HCT116 (cell line): ENCODE measurements at regions not wholly inside any gene's neighbourhood (a gene's known extent, or its start where the extent isn't known, plus 50 kb on each side); places are given as distances from the start of the nearest gene placed in this dataset.

Experiments used
- ATAC-seq: fragments of 200-7000 bp; cut with Tn5 transposase; 2 replicates; pipeline ENCODE4 v1.9.1; 2020; ENCODE audit warnings: mild to moderate bottlenecking, moderate library complexity
- BruUV-seq: library from RNA; stranded (reverse); fragments of 400-500 nt; replicated peaks from 2 replicates; lab custom pipeline; 2021; lab: Mats Ljungman, UMichigan
- CTCF ChIA-PET: fragments of 300-600 bp; sonication (Branson Sonifier 250); formaldehyde crosslinking; loops from one replicate; lab custom pipeline; 2021; ENCODE audit warnings: antibody characterized with exemption; lab: Charles Lee
- POLR2A ChIA-PET: fragments of 300-600, 350-600 bp; sonication (Branson Sonifier 250); formaldehyde crosslinking; loops from one replicate; lab custom pipeline; 2021; ENCODE audit warnings: antibody characterized with exemption; lab: Charles Lee
- RAD21 ChIA-PET, 2 experiments: fragments of 300-600 bp; sonication (Branson Sonifier 250); formaldehyde crosslinking; loops; one replicate each; lab custom pipeline; 2023; ENCODE audit warnings: low total read pairs in 2 of 2; ENCODE audit not compliant: uncharacterized antibody in 2 of 2, unreplicated experiment in 2 of 2, low non-redundant PET in 1 of 2; lab: Charles Lee
- DNase-seq: peaks from one replicate; pipeline ENCODE4 v3.0.0-alpha.2; 2010; ENCODE audit warnings: low read depth, low spot score
- H2AFZ ChIP-seq: fragments of 200-600 bp; shearing (Covaris generic), sonication (generic); 2 replicates; pipeline ENCODE4 v1.6.1; 2017; ENCODE audit warnings: low read depth, mixed run types, mixed read lengths, antibody characterized with exemption, low read length; ENCODE audit not compliant: poor library complexity, severe bottlenecking
- H3K27ac ChIP-seq: 2 replicates; pipeline ENCODE4 v1.5.1; 2012; ENCODE audit warnings: low read depth, low read length
- H3K27me3 ChIP-seq: fragments of 200-600 bp; sonication (generic); 2 replicates; pipeline ENCODE4 v1.6.1; 2016; ENCODE audit warnings: mixed run types, low read length, mixed read lengths; ENCODE audit not compliant: insufficient read depth
- H3K36me3 ChIP-seq, 2 experiments: fragments of 200-500 bp in 1 of 2; fragments of 200-600 bp in 1 of 2; sonication (Bioruptor generic) in 1 of 2; sonication (generic) in 1 of 2; 2 replicates each; pipeline versions ENCODE4 v1.5.1 to v1.6.1; 2014 to 2016; ENCODE audit warnings: low read length in 2 of 2, inconsistent platforms in 1 of 2, mixed read lengths in 1 of 2, mixed run types in 1 of 2; ENCODE audit not compliant: insufficient read depth in 2 of 2, control insufficient read depth in 1 of 2
- H3K4me1 ChIP-seq, 2 experiments: fragments of 200-600 bp in 1 of 2; sonication (generic) in 1 of 2; 2 replicates each; pipeline versions ENCODE4 v1.5.1 to v1.6.1; 2012 to 2017; ENCODE audit warnings: low read length in 2 of 2, inconsistent platforms in 1 of 2, mild to moderate bottlenecking in 1 of 2, mixed read lengths in 1 of 2, mixed run types in 1 of 2, moderate library complexity in 1 of 2; ENCODE audit not compliant: insufficient read depth in 2 of 2, control insufficient read depth in 1 of 2
- H3K4me2 ChIP-seq: fragments of 200-600 bp; sonication (generic); 2 replicates; pipeline ENCODE4 v1.6.1; 2017; ENCODE audit warnings: mixed run types, low read length, mixed read lengths
- H3K4me3 ChIP-seq, 2 experiments: fragments of 200-600 bp in 1 of 2; sonication (generic) in 1 of 2; replicated peaks in 1 of 2; 2 replicates each; pipeline ENCODE4 v1.5.1; 2011 to 2016; ENCODE audit warnings: low read length in 2 of 2, control low read depth in 1 of 2, low read depth in 1 of 2, mild to moderate bottlenecking in 1 of 2, mixed read lengths in 1 of 2, mixed run types in 1 of 2
- H3K79me2 ChIP-seq: fragments of 200-600 bp; sonication (generic); 2 replicates; pipeline ENCODE4 v1.6.1; 2017; ENCODE audit warnings: mild to moderate bottlenecking, mixed run types, low read length, moderate library complexity, mixed read lengths; ENCODE audit not compliant: insufficient read depth
- H3K9ac ChIP-seq: fragments of 200-600 bp; sonication (generic); 2 replicates; pipeline ENCODE4 v1.6.1; 2016; ENCODE audit warnings: low read length, mixed read lengths
- H3K9me2 ChIP-seq: fragments of 200-600 bp; sonication (generic), shearing (Covaris generic); 2 replicates; pipeline ENCODE4 v1.6.1; 2017; ENCODE audit warnings: mixed run types, mild to moderate bottlenecking, moderate library complexity; ENCODE audit not compliant: insufficient read depth
- H3K9me3 ChIP-seq, 2 experiments: fragments of 200-500 bp in 1 of 2; fragments of 200-600 bp in 1 of 2; sonication (Bioruptor generic) in 1 of 2; sonication (generic) in 1 of 2; 2 replicates each; pipeline ENCODE4 v1.6.1; 2014 to 2017; ENCODE audit warnings: low read length in 2 of 2, mixed read lengths in 2 of 2, inconsistent platforms in 1 of 2, low read depth in 1 of 2, mild to moderate bottlenecking in 1 of 2, mixed run types in 1 of 2, moderate library complexity in 1 of 2; ENCODE audit not compliant: control insufficient read depth in 1 of 2, insufficient read depth in 1 of 2
- H4K20me1 ChIP-seq: fragments of 200-600 bp; sonication (generic), shearing (Covaris generic); 2 replicates; pipeline ENCODE4 v1.6.1; 2017; ENCODE audit warnings: mixed run types, mild to moderate bottlenecking, moderate library complexity; ENCODE audit not compliant: insufficient read depth
- ATF3 ChIP-seq: IDR thresholded peaks from 2 replicates; pipeline ENCODE4 v1.6.1; 2012
- CBX3 ChIP-seq: IDR thresholded peaks from 2 replicates; pipeline ENCODE4 v1.6.1; 2012; ENCODE audit warnings: low read depth
- CEBPB ChIP-seq: IDR thresholded peaks from 2 replicates; pipeline ENCODE4 v1.6.1; 2012; ENCODE audit warnings: low read depth
- EGR1 ChIP-seq: IDR thresholded peaks from 2 replicates; pipeline ENCODE4 v1.6.1; 2012; ENCODE audit warnings: low read depth
- ELF1 ChIP-seq: IDR thresholded peaks from 2 replicates; pipeline ENCODE4 v1.6.1; 2012; ENCODE audit warnings: low read depth, borderline replicate concordance
- EZH2 ChIP-seq: fragments of 200-600 bp; sonication (generic); IDR thresholded peaks from 2 replicates; pipeline ENCODE4 v1.6.1; 2017; ENCODE audit warnings: antibody characterized with exemption, mixed run types
- EZH2phosphoT487 ChIP-seq: fragments of 200-600 bp; IDR thresholded peaks from 2 replicates; pipeline ENCODE4 v1.6.1; 2018; ENCODE audit warnings: antibody characterized with exemption, borderline replicate concordance
- JUND ChIP-seq: IDR thresholded peaks from 2 replicates; pipeline ENCODE4 v1.6.1; 2012
- POLR2AphosphoS5 ChIP-seq: IDR thresholded peaks from 2 replicates; pipeline ENCODE4 v1.6.1; 2011; ENCODE audit warnings: mild to moderate bottlenecking, low read depth, low read length, moderate library complexity
- RAD21 ChIP-seq: IDR thresholded peaks from 2 replicates; pipeline ENCODE4 v1.6.1; 2012; ENCODE audit warnings: low read depth, mild to moderate bottlenecking
- SIN3A ChIP-seq: IDR thresholded peaks from 2 replicates; pipeline ENCODE4 v1.6.1; 2012; ENCODE audit warnings: low read depth
- SRF ChIP-seq: IDR thresholded peaks from 2 replicates; pipeline ENCODE4 v1.6.1; 2012; ENCODE audit warnings: low read depth
- TCF7L2 ChIP-seq: IDR thresholded peaks from 2 replicates; pipeline ENCODE4 v1.7.0; 2011; ENCODE audit warnings: borderline replicate concordance, inconsistent platforms; ENCODE audit not compliant: insufficient read depth, insufficient read length; ENCODE audit errors: extremely low read depth
- YY1 ChIP-seq: IDR thresholded peaks from 2 replicates; pipeline ENCODE4 v1.6.1; 2011; ENCODE audit warnings: low read length, low read depth, moderate library complexity, mild to moderate bottlenecking; ENCODE audit not compliant: insufficient replicate concordance; ENCODE audit errors: extremely low read depth
- ZFX ChIP-seq: fragments of 450-650 bp; IDR thresholded peaks from 2 replicates; pipeline ENCODE4 v1.6.1; 2017
- intact Hi-C: fragments of 100-400 bp; cut with micrococcal nuclease; formaldehyde crosslinking; loops from 2 replicates; pipeline ENCODE4 v1.10.0; 2022
- TF ChIP-seq, protein P1 (sequence below): IDR thresholded peaks from 2 replicates; pipeline ENCODE4 v1.6.1; 2012
- TF ChIP-seq, protein P2 (sequence below): IDR thresholded peaks from 2 replicates; pipeline ENCODE4 v1.6.1; 2011; ENCODE audit warnings: mild to moderate bottlenecking, low read length, moderate library complexity; ENCODE audit not compliant: insufficient replicate concordance; ENCODE audit errors: extremely low read depth
- TF ChIP-seq, protein P3 (sequence below), 3 experiments: fragments of 200-600 bp in 1 of 3; sonication (generic) in 1 of 3; IDR thresholded peaks in 2 of 3; conservative IDR thresholded peaks in 1 of 3; 2 replicates each; pipeline ENCODE4 v1.5.1; 2012 to 2017; ENCODE audit warnings: low read depth in 2 of 3, low read length in 2 of 3, antibody characterized with exemption in 1 of 3, borderline replicate concordance in 1 of 3, control low read depth in 1 of 3, mild to moderate bottlenecking in 1 of 3, mixed read lengths in 1 of 3, mixed run types in 1 of 3, moderate library complexity in 1 of 3; ENCODE audit not compliant: insufficient read depth in 1 of 3

GRCh38 chr3:82202269-82202668 is 440.8 kb upstream of the GBE1 start:
- Histone ChIP-seq H3K9ac (no peak overlapping the region), H3K27me3 (no peaks in the 10 kb centered on the region)
- DNase-seq, result no peak
- TF ChIP-seq POLR2AphosphoS5, result no peak
- no peak for TF ChIP-seq EZH2
- no peak for TF ChIP-seq ATF3
- no peak for TF ChIP-seq SRF
- TF ChIP-seq, protein P1, sequence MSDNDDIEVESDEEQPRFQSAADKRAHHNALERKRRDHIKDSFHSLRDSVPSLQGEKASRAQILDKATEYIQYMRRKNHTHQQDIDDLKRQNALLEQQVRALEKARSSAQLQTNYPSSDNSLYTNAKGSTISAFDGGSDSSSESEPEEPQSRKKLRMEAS, result no peak
- TF ChIP-seq YY1, result no peak
- TF ChIP-seq ELF1, result no peak
- TF ChIP-seq SIN3A, result no peak
- TF ChIP-seq TCF7L2, result no peak
- TF ChIP-seq EGR1, result no peak
- TF ChIP-seq CEBPB, result no peak
- TF ChIP-seq, protein P2, sequence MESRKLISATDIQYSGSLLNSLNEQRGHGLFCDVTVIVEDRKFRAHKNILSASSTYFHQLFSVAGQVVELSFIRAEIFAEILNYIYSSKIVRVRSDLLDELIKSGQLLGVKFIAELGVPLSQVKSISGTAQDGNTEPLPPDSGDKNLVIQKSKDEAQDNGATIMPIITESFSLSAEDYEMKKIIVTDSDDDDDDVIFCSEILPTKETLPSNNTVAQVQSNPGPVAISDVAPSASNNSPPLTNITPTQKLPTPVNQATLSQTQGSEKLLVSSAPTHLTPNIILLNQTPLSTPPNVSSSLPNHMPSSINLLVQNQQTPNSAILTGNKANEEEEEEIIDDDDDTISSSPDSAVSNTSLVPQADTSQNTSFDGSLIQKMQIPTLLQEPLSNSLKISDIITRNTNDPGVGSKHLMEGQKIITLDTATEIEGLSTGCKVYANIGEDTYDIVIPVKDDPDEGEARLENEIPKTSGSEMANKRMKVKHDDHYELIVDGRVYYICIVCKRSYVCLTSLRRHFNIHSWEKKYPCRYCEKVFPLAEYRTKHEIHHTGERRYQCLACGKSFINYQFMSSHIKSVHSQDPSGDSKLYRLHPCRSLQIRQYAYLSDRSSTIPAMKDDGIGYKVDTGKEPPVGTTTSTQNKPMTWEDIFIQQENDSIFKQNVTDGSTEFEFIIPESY, result no peak
- TF ChIP-seq EZH2phosphoT487, result no peak
- TF ChIP-seq RAD21, result no peak
- TF ChIP-seq ZFX, result no peak
- TF ChIP-seq JUND, result no peak
- TF ChIP-seq, protein P3, sequence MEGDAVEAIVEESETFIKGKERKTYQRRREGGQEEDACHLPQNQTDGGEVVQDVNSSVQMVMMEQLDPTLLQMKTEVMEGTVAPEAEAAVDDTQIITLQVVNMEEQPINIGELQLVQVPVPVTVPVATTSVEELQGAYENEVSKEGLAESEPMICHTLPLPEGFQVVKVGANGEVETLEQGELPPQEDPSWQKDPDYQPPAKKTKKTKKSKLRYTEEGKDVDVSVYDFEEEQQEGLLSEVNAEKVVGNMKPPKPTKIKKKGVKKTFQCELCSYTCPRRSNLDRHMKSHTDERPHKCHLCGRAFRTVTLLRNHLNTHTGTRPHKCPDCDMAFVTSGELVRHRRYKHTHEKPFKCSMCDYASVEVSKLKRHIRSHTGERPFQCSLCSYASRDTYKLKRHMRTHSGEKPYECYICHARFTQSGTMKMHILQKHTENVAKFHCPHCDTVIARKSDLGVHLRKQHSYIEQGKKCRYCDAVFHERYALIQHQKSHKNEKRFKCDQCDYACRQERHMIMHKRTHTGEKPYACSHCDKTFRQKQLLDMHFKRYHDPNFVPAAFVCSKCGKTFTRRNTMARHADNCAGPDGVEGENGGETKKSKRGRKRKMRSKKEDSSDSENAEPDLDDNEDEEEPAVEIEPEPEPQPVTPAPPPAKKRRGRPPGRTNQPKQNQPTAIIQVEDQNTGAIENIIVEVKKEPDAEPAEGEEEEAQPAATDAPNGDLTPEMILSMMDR (IDR thresholded peaks at IDR 0.05 in 2 of 3, conservative IDR thresholded peaks at IDR 0.05 in 1 of 3; ENCODE audit: borderline replicate concordance in 1 of 3, insufficient read depth in 1 of 3, low read depth in 2 of 3, low read length in 2 of 3), result no peak
- TF ChIP-seq CBX3, result no peak
- TF ChIP-seq, all 23 proteins: peak for 0
- H3K36me3 ChIP-seq, result no peaks in the 10 kb centered on the region; a peak in 1 of 4 replicates
- ChIA-PET POLR2A (no interaction called here), CTCF (no interaction called here), RAD21 (no interaction called here)
- BruUV-seq, result no TSS peak
- H3K27ac ChIP-seq, result no peak overlapping the region
- no peaks in the 10 kb centered on the region for H3K4me1 ChIP-seq
- no peaks in the 10 kb centered on the region for H4K20me1 ChIP-seq
- intact Hi-C loops, result no loop called here
- H2AFZ ChIP-seq, result no peak overlapping the region
- no peak for ATAC-seq
- H3K9me2 ChIP-seq, result no peaks in the 10 kb centered on the region
- no peak overlapping the region for H3K4me3 ChIP-seq
- H3K79me2 ChIP-seq, result no peaks in the 10 kb centered on the region
- no peaks in the 10 kb centered on the region for H3K9me3 ChIP-seq
- H3K4me2 ChIP-seq, result no peak overlapping the region
